Transverse colon (tissue), 4 donors: ENCODE measurements at regions not wholly inside any gene's neighbourhood (a gene's known extent, or its start where the extent isn't known, plus 50 kb on each side); places are given as distances from the start of the nearest gene placed in this dataset.

Source experiments
- POLR2A ChIP-seq: fragments of 450-650 bp; IDR thresholded peaks from one replicate; pipeline ENCODE4 v1.6.1; 2016; ENCODE audit warnings: antibody characterized with exemption, mild to moderate bottlenecking, moderate library complexity
- POLR2AphosphoS5 ChIP-seq, 3 donors: sonication (generic); formaldehyde crosslinking; IDR thresholded peaks; one replicate each; pipeline ENCODE4 v1.6.1; 2016; ENCODE audit warnings: antibody characterized with exemption in 3 of 3
- TF ChIP-seq, protein P1 (sequence below), 5 experiments: fragments of 200-600 bp in 3 of 5; fragments of 450-650 bp in 2 of 5; sonication (generic) in 3 of 5; IDR thresholded peaks; 1 replicate in 2 of 5; 2 replicates in 3 of 5; pipeline ENCODE4 v1.5.1; 2016 to 2017; ENCODE audit warnings: antibody characterized with exemption in 5 of 5, inconsistent platforms in 3 of 5, mild to moderate bottlenecking in 2 of 5, moderate library complexity in 1 of 5

GRCh38 chr9:129453734-129454133, 167.2 kb downstream of the C9orf50 start:
- TF ChIP-seq, protein P1, sequence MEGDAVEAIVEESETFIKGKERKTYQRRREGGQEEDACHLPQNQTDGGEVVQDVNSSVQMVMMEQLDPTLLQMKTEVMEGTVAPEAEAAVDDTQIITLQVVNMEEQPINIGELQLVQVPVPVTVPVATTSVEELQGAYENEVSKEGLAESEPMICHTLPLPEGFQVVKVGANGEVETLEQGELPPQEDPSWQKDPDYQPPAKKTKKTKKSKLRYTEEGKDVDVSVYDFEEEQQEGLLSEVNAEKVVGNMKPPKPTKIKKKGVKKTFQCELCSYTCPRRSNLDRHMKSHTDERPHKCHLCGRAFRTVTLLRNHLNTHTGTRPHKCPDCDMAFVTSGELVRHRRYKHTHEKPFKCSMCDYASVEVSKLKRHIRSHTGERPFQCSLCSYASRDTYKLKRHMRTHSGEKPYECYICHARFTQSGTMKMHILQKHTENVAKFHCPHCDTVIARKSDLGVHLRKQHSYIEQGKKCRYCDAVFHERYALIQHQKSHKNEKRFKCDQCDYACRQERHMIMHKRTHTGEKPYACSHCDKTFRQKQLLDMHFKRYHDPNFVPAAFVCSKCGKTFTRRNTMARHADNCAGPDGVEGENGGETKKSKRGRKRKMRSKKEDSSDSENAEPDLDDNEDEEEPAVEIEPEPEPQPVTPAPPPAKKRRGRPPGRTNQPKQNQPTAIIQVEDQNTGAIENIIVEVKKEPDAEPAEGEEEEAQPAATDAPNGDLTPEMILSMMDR (IDR thresholded peaks at IDR 0.05): no peak
- no peak for TF ChIP-seq POLR2A
- no peak for TF ChIP-seq POLR2AphosphoS5 (IDR thresholded peaks at IDR 0.05)
